ENCODE measurements at regions not wholly inside any gene's neighbourhood (a gene's known extent, or its start where the extent isn't known, plus 50 kb on each side); places are given as distances from the start of the nearest gene placed in this dataset.

DNA sequence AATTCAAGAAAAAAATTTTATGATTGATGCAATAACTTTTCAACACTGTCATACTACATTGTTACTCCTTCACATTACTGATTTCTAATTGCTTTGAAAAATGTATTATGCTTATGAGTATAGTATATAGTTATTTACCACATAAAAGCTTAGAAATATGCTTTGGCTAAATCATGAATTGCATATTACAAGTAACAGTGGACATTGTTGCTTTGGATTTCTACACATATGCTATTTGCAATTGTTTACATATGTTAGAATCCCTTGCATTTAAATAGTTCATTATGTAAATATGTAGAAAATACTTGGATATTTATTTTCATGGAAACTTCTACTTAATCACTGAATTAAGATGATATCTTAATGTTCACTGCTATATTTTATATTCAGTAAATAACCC lies 577.5 kb downstream of the QKI start:
- H3K36me3 ChIP-seq (ENCODE audit: control insufficient read depth in 1 of 2, insufficient read depth in 2 of 2, low read length in 2 of 2) = no peaks in the 10 kb centered on the region

DNA sequence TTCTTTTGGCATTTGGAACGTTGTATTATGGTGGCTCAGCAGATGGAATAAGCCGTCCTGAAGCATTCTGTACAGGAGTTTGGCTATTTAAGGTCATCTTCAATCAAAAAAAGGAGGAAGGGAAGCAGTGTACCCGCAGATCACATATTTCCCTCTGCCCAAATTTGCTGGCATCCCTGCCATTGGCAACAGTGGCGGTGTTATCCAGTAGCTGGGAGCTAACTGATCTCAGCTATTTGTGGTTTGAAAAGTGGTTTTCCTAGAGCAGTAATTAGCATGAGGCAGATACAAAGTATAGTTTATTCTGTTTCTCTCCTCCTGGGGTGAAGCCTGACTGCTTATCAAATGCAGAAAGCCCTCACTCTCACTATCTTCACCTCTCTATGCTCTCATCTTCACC lies 576.8 kb downstream of the QKI start:
- Histone ChIP-seq H3K4me3 (ENCODE audit: low read depth in 1 of 2, low read length in 2 of 2) (no peak overlapping the region), H3K27ac (ENCODE audit: low read depth, low read length) (no peak overlapping the region), H3K27me3 (ENCODE audit: control insufficient read depth in 1 of 2, insufficient read depth in 2 of 2, low read length in 2 of 2) (no peaks in the 10 kb centered on the region), H3K9ac (ENCODE audit: low read depth in 1 of 2, low read length in 2 of 2) (no peak overlapping the region), H3K4me1 (ENCODE audit: control insufficient read depth in 1 of 2, insufficient read depth in 2 of 2, low read length in 2 of 2) (no peaks in the 10 kb centered on the region), H3K36me3 (ENCODE audit: control insufficient read depth in 1 of 2, insufficient read depth in 2 of 2, low read length in 2 of 2) (no peaks in the 10 kb centered on the region), H3K9me3 (ENCODE audit: control insufficient read depth in 1 of 2, low read length in 2 of 2) (peaks cover 2 to 6% of the 10 kb centered on the region in 2 donors)

More for the DNA sequence above, 577.5 kb downstream of the QKI start:
- Histone ChIP-seq H3K4me3 (ENCODE audit: low read depth in 1 of 2, low read length in 2 of 2) (no peak overlapping the region), H3K4me1 (ENCODE audit: control insufficient read depth in 1 of 2, insufficient read depth in 2 of 2, low read length in 2 of 2) (no peaks in the 10 kb centered on the region), H3K9me3 (ENCODE audit: control insufficient read depth in 1 of 2, low read length in 2 of 2) (peaks cover 2 to 7% of the 10 kb centered on the region in 2 donors), H3K9ac (ENCODE audit: low read depth in 1 of 2, low read length in 2 of 2) (no peak overlapping the region), H3K27ac (ENCODE audit: low read depth, low read length) (no peak overlapping the region), H3K27me3 (ENCODE audit: control insufficient read depth in 1 of 2, insufficient read depth in 2 of 2, low read length in 2 of 2) (no peaks in the 10 kb centered on the region)

DNA sequence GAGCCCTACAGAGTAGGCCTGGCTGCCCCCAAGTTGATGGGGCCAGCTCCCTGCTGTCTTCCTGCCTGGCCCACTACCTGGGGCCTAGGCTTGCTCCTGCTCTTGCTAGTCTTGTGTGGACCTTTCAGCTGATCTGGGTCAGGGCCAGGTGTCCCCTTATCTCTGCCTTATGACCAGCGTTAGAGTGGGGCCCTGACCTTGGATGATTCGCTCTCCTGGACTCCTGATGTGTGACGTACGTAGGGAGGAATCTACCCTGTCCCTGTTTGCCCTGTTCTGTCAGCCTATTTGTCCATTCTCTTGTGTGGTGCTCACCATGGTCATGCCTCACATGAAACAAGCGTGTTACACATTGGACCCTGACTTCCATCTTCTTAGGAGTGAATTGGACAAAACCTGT lies 571.8 kb downstream of the QKI start:
- no peak overlapping the region for H3K4me3 ChIP-seq (ENCODE audit: low read depth in 1 of 2, low read length in 2 of 2)
- H3K27me3 ChIP-seq (ENCODE audit: control insufficient read depth in 1 of 2, insufficient read depth in 2 of 2, low read length in 2 of 2) = no peaks in the 10 kb centered on the region
- no peak overlapping the region for H3K27ac ChIP-seq (ENCODE audit: low read depth, low read length)
- peaks cover 0 to 4% of the 10 kb centered on the region in 2 donors for H3K9me3 ChIP-seq (ENCODE audit: control insufficient read depth in 1 of 2, low read length in 2 of 2)
- no peak overlapping the region for H3K9ac ChIP-seq (ENCODE audit: low read depth in 1 of 2, low read length in 2 of 2)
- H3K36me3 ChIP-seq (ENCODE audit: control insufficient read depth in 1 of 2, insufficient read depth in 2 of 2, low read length in 2 of 2) = no peaks in the 10 kb centered on the region
- no peaks in the 10 kb centered on the region for H3K4me1 ChIP-seq (ENCODE audit: control insufficient read depth in 1 of 2, insufficient read depth in 2 of 2, low read length in 2 of 2)

DNA sequence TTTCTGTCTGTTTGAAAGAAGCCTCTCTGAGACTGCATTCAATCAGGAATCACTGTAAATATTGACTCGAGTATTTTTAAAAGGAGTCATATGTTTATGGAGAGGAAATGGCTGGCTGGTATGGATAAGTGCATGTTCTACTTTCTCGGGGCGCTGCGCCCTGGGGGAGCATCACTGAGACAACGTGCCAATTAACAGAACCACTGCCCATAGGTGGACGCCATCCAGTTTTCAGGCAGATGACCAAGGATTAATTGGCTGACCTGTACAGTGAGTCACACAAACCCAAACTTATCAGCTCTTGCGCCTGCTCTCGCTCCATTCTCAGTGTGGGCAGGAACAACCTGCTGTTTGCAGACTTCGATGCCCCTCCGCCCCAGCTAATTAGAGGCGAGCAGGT lies 571.2 kb downstream of the QKI start:
- Histone ChIP-seq H3K27me3 (ENCODE audit: control insufficient read depth in 1 of 2, insufficient read depth in 2 of 2, low read length in 2 of 2) (no peaks in the 10 kb centered on the region), H3K4me3 (ENCODE audit: low read depth in 1 of 2, low read length in 2 of 2) (no peak overlapping the region), H3K9me3 (ENCODE audit: control insufficient read depth in 1 of 2, low read length in 2 of 2) (peaks cover 0 to 4% of the 10 kb centered on the region in 2 donors), H3K36me3 (ENCODE audit: control insufficient read depth in 1 of 2, insufficient read depth in 2 of 2, low read length in 2 of 2) (no peaks in the 10 kb centered on the region), H3K9ac (ENCODE audit: low read depth in 1 of 2, low read length in 2 of 2) (no peak overlapping the region), H3K4me1 (ENCODE audit: control insufficient read depth in 1 of 2, insufficient read depth in 2 of 2, low read length in 2 of 2) (no peaks in the 10 kb centered on the region), H3K27ac (ENCODE audit: low read depth, low read length) (no peak overlapping the region)

DNA sequence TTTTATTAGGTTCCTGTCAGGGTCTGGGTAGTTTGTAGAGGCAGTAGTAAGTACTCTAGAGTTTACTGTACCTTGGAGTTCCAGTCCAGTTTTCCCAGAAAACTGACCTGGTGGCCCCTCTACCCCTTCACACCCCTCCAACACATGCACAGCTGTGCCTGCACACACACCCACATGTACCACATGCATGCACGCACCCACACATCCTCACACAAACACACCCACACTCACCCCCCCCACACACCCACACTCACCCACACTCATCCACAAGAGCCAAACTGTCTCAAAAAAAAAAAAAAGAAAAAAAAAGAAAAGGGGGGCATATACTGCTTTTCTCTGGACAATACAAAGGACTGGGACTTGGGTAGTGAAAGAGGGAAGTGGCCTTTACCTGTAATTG lies 570.5 kb downstream of the QKI start:
- no peak overlapping the region for H3K9ac ChIP-seq (ENCODE audit: low read depth in 1 of 2, low read length in 2 of 2)
- no peaks in the 10 kb centered on the region for H3K4me1 ChIP-seq (ENCODE audit: control insufficient read depth in 1 of 2, insufficient read depth in 2 of 2, low read length in 2 of 2)
- no peak overlapping the region for H3K27ac ChIP-seq (ENCODE audit: low read depth, low read length)
- no peak overlapping the region for H3K4me3 ChIP-seq (ENCODE audit: low read depth in 1 of 2, low read length in 2 of 2)
- H3K36me3 ChIP-seq (ENCODE audit: control insufficient read depth in 1 of 2, insufficient read depth in 2 of 2, low read length in 2 of 2) = no peaks in the 10 kb centered on the region
- no peaks in the 10 kb centered on the region for H3K27me3 ChIP-seq (ENCODE audit: control insufficient read depth in 1 of 2, insufficient read depth in 2 of 2, low read length in 2 of 2)
- H3K9me3 ChIP-seq (ENCODE audit: control insufficient read depth in 1 of 2, low read length in 2 of 2) = peaks cover 0 to 4% of the 10 kb centered on the region in 2 donors

DNA sequence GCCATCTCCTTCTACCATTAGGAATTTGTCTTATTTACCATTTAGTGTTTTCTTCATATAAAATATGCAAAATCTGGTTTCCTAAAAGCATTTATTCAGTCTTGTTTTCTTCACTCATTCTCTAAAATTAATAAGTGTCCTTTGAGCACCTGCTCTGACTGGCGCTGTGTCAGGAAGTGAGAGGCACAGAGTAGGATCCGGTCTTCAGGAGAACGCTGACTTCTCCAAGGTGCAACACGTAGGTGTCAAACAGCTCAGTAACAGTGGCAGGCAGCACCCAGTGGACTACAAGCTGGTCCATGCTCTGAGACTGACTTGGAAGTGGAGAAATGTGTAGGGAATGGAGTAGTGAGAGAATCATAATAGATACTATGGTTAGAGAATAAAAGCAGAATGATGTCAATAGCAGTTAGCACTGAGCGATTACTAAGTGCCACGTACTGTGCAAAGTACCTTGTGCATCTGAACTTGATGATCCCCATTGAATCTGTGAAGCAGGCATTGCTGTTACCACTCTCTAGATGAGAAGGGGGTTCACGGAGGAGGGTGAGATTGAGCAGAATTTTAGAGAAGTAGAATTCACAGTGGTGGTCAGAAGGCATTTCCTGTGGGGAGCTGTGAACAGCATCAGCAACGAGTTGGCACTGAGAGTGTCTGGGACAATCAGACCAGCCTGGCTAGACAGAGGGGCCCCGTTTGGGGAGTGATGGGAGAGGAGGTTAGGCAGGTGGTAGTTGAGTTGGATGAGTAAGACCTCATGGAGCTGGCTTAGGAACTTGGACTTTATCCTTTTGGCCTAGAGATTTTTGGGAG lies 569.8 kb downstream of the QKI start:
- no peak overlapping the region for H3K9ac ChIP-seq (ENCODE audit: low read depth in 1 of 2, low read length in 2 of 2)
- peaks cover 0 to 4% of the 10 kb centered on the region in 2 donors for H3K9me3 ChIP-seq (ENCODE audit: control insufficient read depth in 1 of 2, low read length in 2 of 2)
- no peaks in the 10 kb centered on the region for H3K27me3 ChIP-seq (ENCODE audit: control insufficient read depth in 1 of 2, insufficient read depth in 2 of 2, low read length in 2 of 2)
- no peak overlapping the region for H3K27ac ChIP-seq (ENCODE audit: low read depth, low read length)
- no peaks in the 10 kb centered on the region for H3K36me3 ChIP-seq (ENCODE audit: control insufficient read depth in 1 of 2, insufficient read depth in 2 of 2, low read length in 2 of 2)
- no peak overlapping the region for H3K4me3 ChIP-seq (ENCODE audit: low read depth in 1 of 2, low read length in 2 of 2)
- H3K4me1 ChIP-seq (ENCODE audit: control insufficient read depth in 1 of 2, insufficient read depth in 2 of 2, low read length in 2 of 2) = no peaks in the 10 kb centered on the region

DNA sequence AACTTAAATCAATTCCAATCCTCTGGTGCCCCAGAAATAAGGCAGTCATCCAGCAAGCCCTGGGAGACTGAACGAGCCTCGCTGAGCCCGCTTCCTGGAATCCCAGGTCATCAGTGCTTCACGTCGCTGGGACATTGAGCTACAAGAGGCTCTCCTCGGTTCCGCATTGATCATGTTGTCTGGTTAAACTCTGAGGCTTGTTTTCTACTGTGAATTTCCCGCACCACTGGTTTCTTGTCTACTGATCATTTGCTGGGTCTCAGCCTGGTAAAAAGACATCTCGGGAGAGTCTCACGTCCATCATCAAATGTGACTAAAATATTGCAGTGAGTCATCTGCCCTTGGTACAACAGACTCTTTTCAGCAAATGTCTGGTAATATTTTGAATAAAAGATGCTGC lies 569.2 kb downstream of the QKI start:
- peaks cover 0 to 4% of the 10 kb centered on the region in 2 donors for H3K9me3 ChIP-seq (ENCODE audit: control insufficient read depth in 1 of 2, low read length in 2 of 2)
- no peak overlapping the region for H3K9ac ChIP-seq (ENCODE audit: low read depth in 1 of 2, low read length in 2 of 2)
- no peaks in the 10 kb centered on the region for H3K27me3 ChIP-seq (ENCODE audit: control insufficient read depth in 1 of 2, insufficient read depth in 2 of 2, low read length in 2 of 2)
- H3K27ac ChIP-seq (ENCODE audit: low read depth, low read length) = no peak overlapping the region
- no peaks in the 10 kb centered on the region for H3K4me1 ChIP-seq (ENCODE audit: control insufficient read depth in 1 of 2, insufficient read depth in 2 of 2, low read length in 2 of 2)
- H3K4me3 ChIP-seq (ENCODE audit: low read depth in 1 of 2, low read length in 2 of 2) = no peak overlapping the region
- no peaks in the 10 kb centered on the region for H3K36me3 ChIP-seq (ENCODE audit: control insufficient read depth in 1 of 2, insufficient read depth in 2 of 2, low read length in 2 of 2)

DNA sequence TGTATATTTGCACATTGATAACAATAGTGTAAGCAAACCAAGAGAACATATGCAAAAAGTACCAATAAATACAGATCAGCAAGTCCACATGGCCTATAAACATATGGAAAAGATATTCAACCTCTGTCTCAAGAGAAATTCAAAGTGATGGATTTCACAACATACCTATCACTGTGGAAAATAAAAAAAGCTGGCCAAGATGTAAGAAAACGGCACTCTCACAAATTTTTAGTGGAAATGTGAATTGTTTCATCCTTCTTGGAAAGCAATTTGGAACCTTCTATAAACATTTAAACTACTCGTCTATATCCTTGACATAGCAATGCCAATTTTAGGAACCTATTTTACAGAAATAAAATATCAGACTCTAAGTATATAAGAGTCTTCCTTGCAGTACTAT lies 559.8 kb downstream of the QKI start:
- H3K27ac ChIP-seq (ENCODE audit: low read depth, low read length) = no peak overlapping the region
- no peak overlapping the region for H3K4me3 ChIP-seq (ENCODE audit: low read depth in 1 of 2, low read length in 2 of 2)
- no peaks in the 10 kb centered on the region for H3K36me3 ChIP-seq (ENCODE audit: control insufficient read depth in 1 of 2, insufficient read depth in 2 of 2, low read length in 2 of 2)
- H3K9me3 ChIP-seq (ENCODE audit: control insufficient read depth in 1 of 2, low read length in 2 of 2) = peaks cover 0 to 9% of the 10 kb centered on the region in 2 donors
- no peaks in the 10 kb centered on the region for H3K27me3 ChIP-seq (ENCODE audit: control insufficient read depth in 1 of 2, insufficient read depth in 2 of 2, low read length in 2 of 2)
- H3K4me1 ChIP-seq (ENCODE audit: control insufficient read depth in 1 of 2, insufficient read depth in 2 of 2, low read length in 2 of 2) = no peaks in the 10 kb centered on the region
- H3K9ac ChIP-seq (ENCODE audit: low read depth in 1 of 2, low read length in 2 of 2) = no peak overlapping the region

DNA sequence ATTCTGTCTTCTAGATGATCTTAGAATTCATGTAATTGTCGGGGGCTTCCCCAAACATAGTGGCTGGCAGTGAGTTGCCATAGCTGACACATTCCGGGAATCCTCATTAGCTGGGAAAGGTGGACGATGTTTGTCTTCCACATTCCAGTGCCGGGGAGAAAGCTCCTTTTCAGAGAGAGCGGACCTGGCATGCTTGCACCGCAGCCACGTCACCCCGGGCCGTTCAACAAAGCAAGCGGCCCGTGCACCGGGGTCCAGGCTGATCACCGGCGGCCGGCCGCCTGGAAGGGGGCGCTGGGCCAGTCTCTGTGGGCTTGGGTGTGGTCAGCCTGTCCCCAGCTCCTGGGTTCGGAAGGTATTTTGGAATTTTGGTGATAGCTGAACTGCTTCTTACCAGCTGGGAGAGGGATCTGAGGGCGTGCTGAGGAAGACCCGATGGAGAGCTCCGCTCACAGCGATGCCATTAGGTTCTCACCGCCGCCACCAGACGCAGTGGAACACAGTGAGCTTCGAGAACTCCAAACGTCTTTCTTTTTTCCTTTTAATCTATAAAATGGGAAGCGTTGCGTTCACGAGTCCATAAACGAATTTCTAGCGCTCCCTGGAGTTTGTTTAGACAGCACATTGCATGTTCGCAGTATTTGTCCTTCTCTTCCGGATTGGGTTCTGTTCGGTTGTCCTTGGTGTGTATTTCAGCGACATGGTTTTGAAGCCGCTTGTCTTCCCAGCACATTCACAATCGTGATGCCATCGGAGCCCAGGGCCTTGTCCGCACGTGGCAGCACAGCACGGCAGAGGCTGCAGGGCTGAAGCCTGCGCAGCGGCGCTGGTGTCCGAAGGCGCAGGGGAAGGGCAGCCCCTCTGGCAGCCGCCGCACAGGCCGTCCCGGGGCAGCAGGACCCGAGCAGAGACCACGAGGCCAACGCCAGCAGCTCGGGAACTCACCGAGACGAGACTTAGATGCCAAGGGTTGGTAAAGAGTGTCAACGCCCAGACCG lies 557.6 kb downstream of the QKI start:
- Histone ChIP-seq H3K4me1 (ENCODE audit: control insufficient read depth in 1 of 2, insufficient read depth in 2 of 2, low read length in 2 of 2) (no peaks in the 10 kb centered on the region), H3K27ac (ENCODE audit: low read depth, low read length) (no peak overlapping the region)

More for the DNA sequence above, 557.6 kb downstream of the QKI start:
- Histone ChIP-seq H3K4me3 (ENCODE audit: low read depth in 1 of 2, low read length in 2 of 2) (no peak overlapping the region), H3K27me3 (ENCODE audit: control insufficient read depth in 1 of 2, insufficient read depth in 2 of 2, low read length in 2 of 2) (no peaks in the 10 kb centered on the region), H3K36me3 (ENCODE audit: control insufficient read depth in 1 of 2, insufficient read depth in 2 of 2, low read length in 2 of 2) (no peaks in the 10 kb centered on the region), H3K9me3 (ENCODE audit: control insufficient read depth in 1 of 2, low read length in 2 of 2) (peaks cover 0 to 6% of the 10 kb centered on the region in 2 donors), H3K9ac (ENCODE audit: low read depth in 1 of 2, low read length in 2 of 2) (no peak overlapping the region)
